HCT116 (cell line): ENCODE measurements at regions not wholly inside any gene's neighbourhood (a gene's known extent, or its start where the extent isn't known, plus 50 kb on each side); places are given as distances from the start of the nearest gene placed in this dataset.

Source experiments
- ATAC-seq: fragments of 200-7000 bp; cut with Tn5 transposase; 2 replicates; pipeline ENCODE4 v1.9.1; 2020; ENCODE audit warnings: mild to moderate bottlenecking, moderate library complexity
- BruUV-seq: library from RNA; stranded (reverse); fragments of 400-500 nt; replicated peaks from 2 replicates; lab custom pipeline; 2021; lab: Mats Ljungman, UMichigan
- CTCF ChIA-PET: fragments of 300-600 bp; sonication (Branson Sonifier 250); formaldehyde crosslinking; loops from one replicate; lab custom pipeline; 2021; ENCODE audit warnings: antibody characterized with exemption; lab: Charles Lee
- POLR2A ChIA-PET: fragments of 300-600, 350-600 bp; sonication (Branson Sonifier 250); formaldehyde crosslinking; loops from one replicate; lab custom pipeline; 2021; ENCODE audit warnings: antibody characterized with exemption; lab: Charles Lee
- RAD21 ChIA-PET, 2 experiments: fragments of 300-600 bp; sonication (Branson Sonifier 250); formaldehyde crosslinking; loops; one replicate each; lab custom pipeline; 2023; ENCODE audit warnings: low total read pairs in 2 of 2; ENCODE audit not compliant: uncharacterized antibody in 2 of 2, unreplicated experiment in 2 of 2, low non-redundant PET in 1 of 2; lab: Charles Lee
- DNase-seq: peaks from one replicate; pipeline ENCODE4 v3.0.0-alpha.2; 2010; ENCODE audit warnings: low read depth, low spot score
- H2AFZ ChIP-seq: fragments of 200-600 bp; shearing (Covaris generic), sonication (generic); 2 replicates; pipeline ENCODE4 v1.6.1; 2017; ENCODE audit warnings: low read depth, mixed run types, mixed read lengths, antibody characterized with exemption, low read length; ENCODE audit not compliant: poor library complexity, severe bottlenecking
- H3K27ac ChIP-seq: 2 replicates; pipeline ENCODE4 v1.5.1; 2012; ENCODE audit warnings: low read depth, low read length
- H3K27me3 ChIP-seq: fragments of 200-600 bp; sonication (generic); 2 replicates; pipeline ENCODE4 v1.6.1; 2016; ENCODE audit warnings: mixed run types, low read length, mixed read lengths; ENCODE audit not compliant: insufficient read depth
- H3K36me3 ChIP-seq, 2 experiments: fragments of 200-500 bp in 1 of 2; fragments of 200-600 bp in 1 of 2; sonication (Bioruptor generic) in 1 of 2; sonication (generic) in 1 of 2; 2 replicates each; pipeline versions ENCODE4 v1.5.1 to v1.6.1; 2014 to 2016; ENCODE audit warnings: low read length in 2 of 2, inconsistent platforms in 1 of 2, mixed read lengths in 1 of 2, mixed run types in 1 of 2; ENCODE audit not compliant: insufficient read depth in 2 of 2, control insufficient read depth in 1 of 2
- H3K4me1 ChIP-seq, 2 experiments: fragments of 200-600 bp in 1 of 2; sonication (generic) in 1 of 2; 2 replicates each; pipeline versions ENCODE4 v1.5.1 to v1.6.1; 2012 to 2017; ENCODE audit warnings: low read length in 2 of 2, inconsistent platforms in 1 of 2, mild to moderate bottlenecking in 1 of 2, mixed read lengths in 1 of 2, mixed run types in 1 of 2, moderate library complexity in 1 of 2; ENCODE audit not compliant: insufficient read depth in 2 of 2, control insufficient read depth in 1 of 2
- H3K4me2 ChIP-seq: fragments of 200-600 bp; sonication (generic); 2 replicates; pipeline ENCODE4 v1.6.1; 2017; ENCODE audit warnings: mixed run types, low read length, mixed read lengths
- H3K4me3 ChIP-seq, 2 experiments: fragments of 200-600 bp in 1 of 2; sonication (generic) in 1 of 2; replicated peaks in 1 of 2; 2 replicates each; pipeline ENCODE4 v1.5.1; 2011 to 2016; ENCODE audit warnings: low read length in 2 of 2, control low read depth in 1 of 2, low read depth in 1 of 2, mild to moderate bottlenecking in 1 of 2, mixed read lengths in 1 of 2, mixed run types in 1 of 2
- H3K79me2 ChIP-seq: fragments of 200-600 bp; sonication (generic); 2 replicates; pipeline ENCODE4 v1.6.1; 2017; ENCODE audit warnings: mild to moderate bottlenecking, mixed run types, low read length, moderate library complexity, mixed read lengths; ENCODE audit not compliant: insufficient read depth
- H3K9ac ChIP-seq: fragments of 200-600 bp; sonication (generic); 2 replicates; pipeline ENCODE4 v1.6.1; 2016; ENCODE audit warnings: low read length, mixed read lengths
- H3K9me2 ChIP-seq: fragments of 200-600 bp; sonication (generic), shearing (Covaris generic); 2 replicates; pipeline ENCODE4 v1.6.1; 2017; ENCODE audit warnings: mixed run types, mild to moderate bottlenecking, moderate library complexity; ENCODE audit not compliant: insufficient read depth
- H3K9me3 ChIP-seq, 2 experiments: fragments of 200-500 bp in 1 of 2; fragments of 200-600 bp in 1 of 2; sonication (Bioruptor generic) in 1 of 2; sonication (generic) in 1 of 2; 2 replicates each; pipeline ENCODE4 v1.6.1; 2014 to 2017; ENCODE audit warnings: low read length in 2 of 2, mixed read lengths in 2 of 2, inconsistent platforms in 1 of 2, low read depth in 1 of 2, mild to moderate bottlenecking in 1 of 2, mixed run types in 1 of 2, moderate library complexity in 1 of 2; ENCODE audit not compliant: control insufficient read depth in 1 of 2, insufficient read depth in 1 of 2
- H4K20me1 ChIP-seq: fragments of 200-600 bp; sonication (generic), shearing (Covaris generic); 2 replicates; pipeline ENCODE4 v1.6.1; 2017; ENCODE audit warnings: mixed run types, mild to moderate bottlenecking, moderate library complexity; ENCODE audit not compliant: insufficient read depth
- CEBPB ChIP-seq: IDR thresholded peaks from 2 replicates; pipeline ENCODE4 v1.6.1; 2012; ENCODE audit warnings: low read depth
- CTCF ChIP-seq, 3 experiments: fragments of 200-600 bp in 1 of 3; sonication (generic) in 1 of 3; IDR thresholded peaks in 2 of 3; conservative IDR thresholded peaks in 1 of 3; 2 replicates each; pipeline ENCODE4 v1.5.1; 2012 to 2017; ENCODE audit warnings: low read depth in 2 of 3, low read length in 2 of 3, antibody characterized with exemption in 1 of 3, borderline replicate concordance in 1 of 3, control low read depth in 1 of 3, mild to moderate bottlenecking in 1 of 3, mixed read lengths in 1 of 3, mixed run types in 1 of 3, moderate library complexity in 1 of 3; ENCODE audit not compliant: insufficient read depth in 1 of 3
- EZH2phosphoT487 ChIP-seq: fragments of 200-600 bp; IDR thresholded peaks from 2 replicates; pipeline ENCODE4 v1.6.1; 2018; ENCODE audit warnings: antibody characterized with exemption, borderline replicate concordance
- REST ChIP-seq: IDR thresholded peaks from 2 replicates; pipeline ENCODE4 v1.6.1; 2012; ENCODE audit warnings: low read depth
- ZNF274 ChIP-seq: fragments of 200-500 bp; sonication (Bioruptor generic); IDR thresholded peaks from 2 replicates; pipeline ENCODE4 v1.6.1; 2014; ENCODE audit warnings: mild to moderate bottlenecking, low read depth, low read length, inconsistent platforms
- intact Hi-C: fragments of 100-400 bp; cut with micrococcal nuclease; formaldehyde crosslinking; loops from 2 replicates; pipeline ENCODE4 v1.10.0; 2022

GRCh38 chr10:91700273-91700672 is 67.4 kb upstream of the PPP1R3C start:
- ChIA-PET POLR2A (no interaction called here), RAD21 (no interaction called here)
- ATAC-seq = no peak
- Histone ChIP-seq H2AFZ (no peak overlapping the region), H3K4me3 (no peak overlapping the region), H3K4me2 (no peak overlapping the region), H3K9me3 (no peaks in the 10 kb centered on the region), H3K27me3 (no peaks in the 10 kb centered on the region), H3K79me2 (no peaks in the 10 kb centered on the region)
- intact Hi-C loops = no loop called here
- no peak for TF ChIP-seq CEBPB
- no peak for TF ChIP-seq REST
- no peak for TF ChIP-seq EZH2phosphoT487
- TF ChIP-seq, all 23 proteins: peak for 0
- Histone ChIP-seq H3K4me1 (peaks cover 0 to 3% of the 10 kb centered on the region in 2 experiments; a peak in 1 of 4 replicates), H3K9me2 (0 out of 2 replicates have a peak, but pooled peaks cover 2% of the 10 kb centered on the region), H4K20me1 (no peaks in the 10 kb centered on the region), H3K27ac (no peak overlapping the region), H3K9ac (no peak overlapping the region), H3K36me3 (no peaks in the 10 kb centered on the region)
- BruUV-seq = no TSS peak
- CTCF ChIA-PET = no interaction called here
- no peak for DNase-seq

GRCh38 chr10:91698258-91698657 is 65.4 kb upstream of the PPP1R3C start:
- no peaks in the 10 kb centered on the region for H4K20me1 ChIP-seq
- no peak overlapping the region for H3K4me2 ChIP-seq
- no peaks in the 10 kb centered on the region for H3K9me3 ChIP-seq
- intact Hi-C loops = no loop called here
- H2AFZ ChIP-seq = no peak overlapping the region
- RAD21 ChIA-PET = no interaction called here
- POLR2A ChIA-PET = no interaction called here
- H3K9me2 ChIP-seq = no peaks in the 10 kb centered on the region
- CTCF ChIA-PET = interaction anchor here (0.6 kb wide), 1 partner anchor 90 kb away, joined by 3 read pairs; no protein-coding TSS in a partner anchor
- no peaks in the 10 kb centered on the region for H3K79me2 ChIP-seq
- H3K27ac ChIP-seq = no peak overlapping the region
- no peak overlapping the region for H3K4me3 ChIP-seq
- H3K27me3 ChIP-seq = no peaks in the 10 kb centered on the region
- H3K9ac ChIP-seq = no peak overlapping the region
- H3K4me1 ChIP-seq = peaks cover 0 to 3% of the 10 kb centered on the region in 2 experiments; a peak in 1 of 4 replicates
- DNase-seq (no peak), ATAC-seq (no peak)
- BruUV-seq = no TSS peak
- H3K36me3 ChIP-seq = no peaks in the 10 kb centered on the region
- TF ChIP-seq ZNF274 (no peak), CTCF (IDR thresholded peaks at IDR 0.05 in 2 of 3, conservative IDR thresholded peaks at IDR 0.05 in 1 of 3; ENCODE audit: borderline replicate concordance in 1 of 3, insufficient read depth in 1 of 3, low read depth in 2 of 3, low read length in 2 of 3) (no peak), CEBPB (no peak)
